NT2/D1 (cell line): ENCODE measurements at regions not wholly inside any gene's neighbourhood (a gene's known extent, or its start where the extent isn't known, plus 50 kb on each side); places are given as distances from the start of the nearest gene placed in this dataset.

Source experiments
- YY1 ChIP-seq: IDR thresholded peaks from 2 replicates; pipeline ENCODE4 v1.6.1; 2011; ENCODE audit not compliant: insufficient read length, insufficient read depth
- ZNF274 ChIP-seq: IDR thresholded peaks from 2 replicates; pipeline ENCODE4 v1.6.1; 2011; ENCODE audit warnings: mild to moderate bottlenecking, low read depth, low read length

DNA sequence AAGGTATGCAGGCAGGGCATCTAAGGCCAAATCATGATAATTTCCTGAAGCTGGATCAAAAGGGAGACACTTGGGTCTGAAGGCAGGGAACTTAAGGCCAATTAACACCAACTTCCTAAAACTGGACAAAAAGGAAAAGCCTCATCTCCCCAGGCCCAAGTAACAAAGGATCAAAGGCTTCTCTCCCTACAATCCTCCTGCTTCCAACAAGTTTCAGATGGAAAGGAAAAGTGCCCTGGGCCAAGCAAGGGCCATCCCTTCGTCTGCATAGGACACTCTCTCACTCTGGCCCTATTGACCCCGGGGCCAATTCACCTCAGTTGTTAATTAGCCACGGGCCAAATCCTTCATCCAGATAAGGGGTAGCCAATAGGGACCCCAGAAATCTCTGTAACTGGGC, 1335.8 kb upstream of the CDH2 start:
- TF ChIP-seq ZNF274, result no peak
- TF ChIP-seq YY1, result no peak
